ENCODE measurements at regions not wholly inside any gene's neighbourhood (a gene's known extent, or its start where the extent isn't known, plus 50 kb on each side); places are given as distances from the start of the nearest gene placed in this dataset.
"Not testable (repeated sequence)": the region's sequence is repeated elsewhere in the genome, so short reads cannot be mapped to it uniquely, and the experiment has no call there.

DNA sequence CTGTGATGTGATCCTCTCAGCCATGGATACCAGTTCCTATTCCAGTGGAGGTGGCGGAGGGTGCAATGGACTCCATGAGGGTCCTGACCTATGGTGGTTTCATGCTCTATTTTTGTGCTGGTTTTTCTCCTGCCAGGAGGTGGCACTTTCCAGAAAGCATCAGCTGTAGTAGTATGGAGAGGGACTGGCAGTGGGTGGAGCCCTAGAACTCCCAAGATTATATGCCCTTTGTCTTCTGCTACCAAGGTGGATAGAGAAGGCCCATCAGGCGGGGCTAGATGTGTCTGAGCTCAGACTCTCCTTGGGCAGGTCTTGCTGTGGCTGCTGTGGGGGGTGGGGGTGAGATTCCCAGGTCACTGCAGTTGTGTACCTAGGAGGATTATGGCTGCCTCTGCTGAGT is 104.5 kb upstream of the S1PR3 start:
- DNase-seq, result not testable (repeated sequence)

DNA sequence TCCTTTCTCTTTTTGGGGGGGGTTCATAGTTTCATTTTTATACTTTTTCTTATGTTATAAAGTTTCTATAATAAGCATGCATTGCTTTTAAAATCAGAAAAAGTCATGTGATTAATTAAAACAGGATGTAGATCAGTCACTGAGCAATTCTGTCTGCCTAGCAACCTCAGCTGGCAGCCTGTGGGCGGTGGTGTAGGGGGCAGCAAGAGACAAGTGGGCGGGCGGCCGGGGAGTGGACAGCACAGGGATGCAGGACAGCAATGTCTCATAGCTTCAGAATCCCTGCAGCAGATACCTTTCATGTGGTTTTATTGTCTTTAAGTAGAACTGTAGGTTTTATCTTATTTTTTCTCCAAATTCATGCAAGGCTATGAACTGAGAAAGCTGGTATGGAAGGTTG is 101.9 kb upstream of the S1PR3 start:
- DNase-seq, result no peak

DNA sequence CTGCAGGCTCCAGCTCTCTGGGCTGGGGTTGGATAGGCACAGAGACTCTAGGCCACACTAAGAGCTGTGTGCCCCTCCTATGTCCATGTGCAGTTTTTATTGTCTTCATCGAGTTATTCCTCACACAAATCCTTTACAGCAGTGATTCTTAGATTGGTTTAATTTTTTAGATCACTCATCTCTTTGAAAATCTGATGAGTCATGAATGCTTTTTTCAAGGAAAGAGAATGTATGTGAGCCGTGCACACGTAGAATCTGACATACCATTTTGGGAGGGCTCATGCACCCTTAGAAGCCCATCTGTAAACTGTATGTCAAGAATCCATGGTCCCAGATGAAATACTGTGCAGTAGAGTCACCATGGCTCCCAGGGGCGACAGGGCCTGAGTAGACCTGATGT is 100.7 kb upstream of the S1PR3 start:
- DNase-seq, result no peak

DNA sequence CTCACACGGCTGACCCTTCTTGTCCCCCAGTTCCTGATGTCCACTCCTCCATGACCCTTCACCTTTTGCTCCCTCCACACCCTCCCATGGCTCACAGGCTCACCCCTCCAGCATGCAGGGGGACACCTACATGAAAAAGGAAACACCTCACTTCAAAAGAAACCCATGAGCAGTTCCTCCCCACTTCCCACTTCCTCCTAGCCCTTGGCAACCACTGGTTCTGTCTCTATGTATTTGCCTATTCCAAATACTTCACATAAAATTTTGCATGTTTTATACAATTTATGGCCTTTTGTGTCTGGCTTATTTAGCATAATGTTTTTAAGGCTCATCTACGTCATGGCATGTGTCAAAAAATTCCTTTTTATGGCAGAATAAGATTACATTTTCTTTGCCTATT is 100.2 kb upstream of the S1PR3 start:
- no peak for DNase-seq

DNA sequence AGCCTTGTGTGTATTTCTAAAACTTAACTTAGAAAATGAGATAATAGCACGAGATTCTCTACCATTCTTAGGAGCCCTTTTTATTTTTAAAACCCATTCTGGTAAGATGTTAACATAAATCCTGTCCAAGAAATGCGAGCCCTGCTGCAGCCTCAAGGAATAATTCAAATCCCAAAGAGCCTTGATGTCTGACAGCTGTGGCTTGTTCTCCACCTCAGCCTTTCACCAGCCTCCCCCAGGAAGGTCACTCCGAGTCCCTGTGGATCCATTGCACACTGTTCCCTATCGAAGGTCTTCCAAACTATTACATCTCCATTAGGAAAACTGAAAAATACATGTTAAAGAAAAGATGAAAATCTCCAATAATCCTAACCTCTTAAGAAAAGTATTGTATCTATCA is 98.5 kb upstream of the S1PR3 start:
- no peak for DNase-seq

DNA sequence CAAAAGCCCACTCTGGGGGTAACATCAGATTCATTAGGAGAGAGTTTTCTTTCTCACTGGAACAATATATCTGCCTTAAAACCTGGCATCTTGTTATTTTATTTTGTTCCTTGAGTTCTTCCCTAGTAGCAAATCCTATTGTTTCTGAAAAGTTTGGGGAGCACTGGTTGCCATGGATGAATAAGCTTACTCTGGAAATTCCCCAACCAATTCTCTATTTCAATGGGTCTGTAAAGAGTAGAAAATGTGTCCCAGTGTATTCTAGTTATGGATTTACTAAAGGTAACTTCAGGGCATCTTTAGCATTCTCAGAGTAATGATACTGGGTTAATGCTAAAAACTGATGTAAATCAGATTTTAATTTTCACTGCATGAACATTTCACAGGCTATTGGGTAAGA is 94.2 kb upstream of the S1PR3 start:
- no peak for DNase-seq

DNA sequence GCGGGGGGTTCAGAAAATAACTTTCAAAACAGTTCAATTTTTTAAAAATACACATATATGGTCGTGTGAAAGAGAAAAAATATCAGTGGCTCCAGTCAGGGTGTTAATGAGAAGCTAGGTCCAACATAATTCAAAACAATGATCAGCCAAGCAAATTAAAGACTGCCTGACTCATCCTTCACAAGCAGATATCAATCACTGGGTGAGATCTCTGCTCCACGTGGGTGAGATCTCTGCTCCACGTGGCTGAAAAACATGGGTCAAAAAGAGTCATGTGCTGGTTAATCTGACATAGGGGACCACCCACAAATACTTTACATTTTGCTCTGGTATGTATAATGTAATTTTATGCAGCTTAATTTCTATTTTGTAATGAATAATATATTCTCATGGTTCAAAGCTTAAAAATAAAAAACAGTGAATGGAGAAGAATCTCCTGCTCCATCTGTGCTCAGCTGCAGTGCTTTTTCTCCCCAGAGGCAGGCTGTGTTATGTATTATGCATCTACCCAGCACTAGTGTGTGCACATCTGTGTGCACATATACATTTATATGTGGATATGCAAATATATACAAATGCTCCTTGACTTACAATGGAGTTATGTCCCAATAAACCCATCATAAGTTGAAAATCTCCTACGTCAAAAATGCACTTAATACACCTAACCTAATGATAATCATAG is 93.1 kb upstream of the S1PR3 start:
- no peak for DNase-seq

DNA sequence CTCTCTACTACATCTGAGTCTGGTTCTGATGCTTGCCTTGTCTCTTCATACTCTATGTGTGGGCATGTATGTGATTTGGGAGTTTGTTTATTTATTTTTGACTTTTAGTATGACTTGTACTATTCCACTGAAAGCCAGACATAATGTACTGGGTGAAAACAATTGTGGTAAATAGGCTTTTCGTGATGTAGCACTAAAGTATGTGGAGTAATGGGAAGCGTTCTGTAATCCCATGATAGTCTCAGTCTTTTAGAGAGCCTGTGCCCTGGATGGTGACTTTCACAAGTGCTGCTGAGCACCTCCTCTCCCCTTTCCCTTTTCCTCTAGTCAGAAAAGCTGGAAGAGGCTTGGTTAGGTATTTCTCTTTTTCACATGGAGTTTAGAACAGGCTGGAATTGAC is 85.8 kb upstream of the S1PR3 start:
- DNase-seq, result no peak

DNA sequence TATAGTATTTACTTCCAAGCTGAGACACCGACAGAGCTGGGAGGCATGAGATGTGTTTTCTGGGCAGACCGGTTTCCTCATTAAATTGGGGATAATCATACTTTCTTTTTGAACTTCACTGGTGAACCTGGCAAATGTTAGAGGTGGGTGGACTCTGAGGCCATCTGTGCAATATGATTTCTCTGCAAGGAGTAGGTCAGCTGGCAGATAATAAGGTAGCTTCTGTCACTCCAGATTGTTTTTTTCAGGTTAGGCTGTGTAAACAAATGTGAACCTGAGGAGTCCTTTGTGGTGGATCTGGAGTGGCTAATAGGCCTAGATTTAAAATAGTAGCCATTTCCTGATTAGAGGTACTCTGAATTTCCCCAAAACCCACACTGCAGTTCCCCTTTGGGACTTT is 75.4 kb upstream of the S1PR3 start:
- DNase-seq, result no peak

DNA sequence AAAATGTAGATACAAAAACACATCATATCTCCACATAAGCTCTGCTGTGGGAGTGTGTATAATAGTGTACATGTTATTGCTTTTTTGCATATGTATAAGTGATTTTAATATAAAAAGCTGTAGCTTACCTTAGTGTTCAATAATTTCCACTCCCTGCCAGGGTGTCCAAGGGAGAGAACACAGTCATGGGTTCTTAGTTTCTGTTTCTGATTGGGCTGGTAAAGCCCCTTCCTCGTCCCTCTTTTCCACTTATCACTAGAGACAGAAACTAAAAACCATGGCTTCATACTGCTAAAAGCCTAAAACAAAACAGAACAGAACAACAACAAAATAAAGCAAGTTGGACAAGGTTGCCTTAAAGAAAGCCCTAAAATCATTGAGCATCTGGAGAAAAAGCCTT is 74.4 kb upstream of the S1PR3 start:
- no peak for DNase-seq

DNA sequence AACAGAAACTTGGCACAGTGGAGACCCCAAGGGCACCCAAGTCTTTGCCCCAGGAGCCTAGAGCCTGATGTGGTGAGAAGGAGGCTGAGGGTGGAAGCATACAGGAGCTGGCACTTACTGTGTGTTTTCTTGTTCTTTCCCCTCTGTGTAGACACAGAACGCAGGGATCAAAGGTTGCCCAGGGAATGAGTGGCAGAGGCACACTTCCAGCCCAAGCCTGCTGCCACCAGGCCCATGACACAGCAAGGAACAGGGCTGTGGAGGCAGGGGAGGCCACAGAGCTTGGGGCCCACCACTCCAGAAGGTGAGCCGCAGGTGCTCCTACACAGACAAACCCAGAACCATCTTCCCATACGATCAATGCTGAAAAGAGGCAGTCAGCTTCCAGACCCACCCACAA is 73.9 kb upstream of the S1PR3 start:
- no peak for DNase-seq

DNA sequence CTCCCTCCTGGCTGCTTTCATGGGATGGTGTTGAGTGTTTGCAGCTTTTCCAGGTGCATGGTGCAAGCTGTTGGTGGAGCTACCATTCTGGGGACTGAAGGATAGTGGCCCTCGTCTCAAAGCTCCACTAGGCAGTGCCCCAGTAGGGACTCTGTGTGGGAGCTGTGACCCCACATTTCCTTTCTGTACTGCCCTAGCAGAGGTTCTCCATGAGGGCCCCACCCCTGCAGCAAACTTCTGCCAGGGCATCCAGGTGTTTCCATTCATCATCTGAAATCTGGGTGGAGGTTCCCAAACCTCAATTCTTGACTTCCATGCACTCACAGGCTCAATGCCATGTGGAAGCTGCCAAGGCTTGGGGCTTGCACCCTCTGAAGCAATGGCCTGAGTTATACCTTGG is 72.7 kb upstream of the S1PR3 start:
- DNase-seq, result not testable (repeated sequence)

DNA sequence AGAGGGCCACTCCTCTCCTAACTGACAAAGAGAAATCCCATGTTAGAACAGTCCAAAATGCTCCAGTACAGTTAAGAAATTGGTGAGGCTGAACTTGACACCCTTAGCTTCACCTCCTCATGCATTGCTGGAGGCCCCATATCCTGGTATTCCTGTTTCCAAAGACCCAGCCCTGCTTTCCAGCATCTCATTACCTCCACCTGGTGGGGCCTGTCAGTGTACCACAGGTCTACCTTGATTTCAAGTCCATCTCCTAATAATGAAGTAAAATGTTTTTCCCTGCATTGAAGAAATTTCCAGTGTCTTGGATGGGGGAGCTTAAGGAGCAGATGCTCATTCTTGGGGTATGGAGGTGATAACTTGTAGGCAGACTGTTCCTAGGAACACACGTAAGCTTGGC is 70.6 kb upstream of the S1PR3 start:
- DNase-seq, result no peak

DNA sequence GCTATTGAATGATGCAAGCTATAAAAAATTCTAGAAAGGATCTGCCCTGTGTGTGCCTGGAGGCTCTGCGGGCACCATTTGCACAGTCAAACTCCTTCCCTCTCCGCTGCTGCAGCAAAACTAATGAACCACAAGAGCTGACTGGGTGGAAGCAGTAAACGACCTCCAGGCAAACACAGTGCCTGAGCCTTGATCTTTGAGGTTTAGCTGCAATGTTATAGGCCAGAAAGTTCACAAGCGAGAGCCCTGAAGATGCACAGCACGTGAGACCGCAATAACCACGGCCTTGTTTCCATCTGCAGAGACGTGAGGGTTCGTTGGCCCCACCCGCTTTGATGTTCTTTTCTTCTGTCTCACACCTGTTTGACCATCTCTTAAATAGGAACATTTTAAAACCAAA is 69.2 kb upstream of the S1PR3 start:
- no peak for DNase-seq

DNA sequence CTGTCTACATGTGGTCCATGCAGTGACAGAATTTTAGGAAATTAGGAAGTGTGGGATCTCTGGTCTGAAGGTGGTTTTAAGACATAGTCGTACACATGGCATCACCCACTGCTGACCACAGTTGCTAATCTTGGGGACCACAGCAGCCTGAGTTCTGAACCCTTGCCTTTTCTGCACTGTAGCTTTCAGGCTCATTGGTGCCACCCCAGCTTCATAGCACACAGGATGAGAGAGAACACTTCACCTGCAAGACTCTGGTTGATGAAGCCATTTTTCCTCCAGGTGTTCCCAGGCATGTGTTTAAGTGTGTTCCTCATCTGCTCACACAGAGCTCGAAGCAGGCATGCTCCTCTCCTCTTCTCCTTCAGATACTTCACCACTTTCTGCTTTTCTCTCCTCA is 68.2 kb upstream of the S1PR3 start:
- no peak for DNase-seq

DNA sequence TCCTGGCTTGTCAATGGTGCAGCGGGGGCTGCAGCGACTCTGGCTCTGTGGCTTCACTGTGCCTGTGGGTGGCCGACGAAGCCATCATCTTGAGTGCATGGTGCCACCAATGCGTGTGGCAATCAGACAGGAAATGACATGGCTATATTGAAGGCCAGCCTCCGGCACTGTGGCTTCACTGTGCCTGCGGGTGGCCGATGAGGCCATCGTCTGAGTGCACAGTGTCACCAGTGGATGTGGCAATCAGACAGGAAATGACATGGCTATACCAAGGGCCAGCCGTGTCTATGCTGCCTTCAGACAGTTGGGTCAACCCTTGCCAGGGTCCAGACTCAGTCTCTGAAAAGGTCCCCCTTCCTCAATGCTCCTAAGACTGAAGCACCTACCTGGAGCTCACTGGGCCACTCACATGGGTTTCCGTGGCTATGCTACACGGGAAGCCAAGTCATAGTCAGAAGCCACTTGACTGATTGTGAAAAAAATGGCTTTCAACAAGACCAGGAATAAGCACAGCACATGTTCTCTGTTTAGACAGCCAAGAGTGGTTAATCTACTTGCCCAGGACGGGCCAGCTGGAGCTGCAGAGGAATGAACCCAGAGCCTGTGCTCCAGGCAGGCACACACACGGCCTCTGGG is 67.5 kb upstream of the S1PR3 start:
- peak; percentile 71 for DNase-seq

DNA sequence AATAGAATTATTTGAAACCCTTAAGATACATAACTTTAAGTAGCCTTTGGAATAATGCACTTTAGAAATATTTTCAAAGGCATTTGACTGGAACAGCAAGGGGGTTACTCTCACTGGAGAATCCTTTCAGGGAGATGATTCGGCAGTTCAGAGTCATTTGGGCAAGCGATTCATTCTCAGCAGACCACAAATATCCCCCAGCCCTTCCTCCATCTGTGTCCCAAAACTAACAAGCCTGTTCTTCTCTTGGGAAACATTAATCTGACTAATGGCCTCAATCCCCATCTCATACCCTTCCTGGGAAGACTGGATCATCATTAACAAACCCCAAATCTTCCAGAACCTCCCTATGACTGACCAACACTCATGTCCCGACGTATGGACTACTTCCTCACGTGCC is 65.8 kb upstream of the S1PR3 start:
- DNase-seq, result no peak

DNA sequence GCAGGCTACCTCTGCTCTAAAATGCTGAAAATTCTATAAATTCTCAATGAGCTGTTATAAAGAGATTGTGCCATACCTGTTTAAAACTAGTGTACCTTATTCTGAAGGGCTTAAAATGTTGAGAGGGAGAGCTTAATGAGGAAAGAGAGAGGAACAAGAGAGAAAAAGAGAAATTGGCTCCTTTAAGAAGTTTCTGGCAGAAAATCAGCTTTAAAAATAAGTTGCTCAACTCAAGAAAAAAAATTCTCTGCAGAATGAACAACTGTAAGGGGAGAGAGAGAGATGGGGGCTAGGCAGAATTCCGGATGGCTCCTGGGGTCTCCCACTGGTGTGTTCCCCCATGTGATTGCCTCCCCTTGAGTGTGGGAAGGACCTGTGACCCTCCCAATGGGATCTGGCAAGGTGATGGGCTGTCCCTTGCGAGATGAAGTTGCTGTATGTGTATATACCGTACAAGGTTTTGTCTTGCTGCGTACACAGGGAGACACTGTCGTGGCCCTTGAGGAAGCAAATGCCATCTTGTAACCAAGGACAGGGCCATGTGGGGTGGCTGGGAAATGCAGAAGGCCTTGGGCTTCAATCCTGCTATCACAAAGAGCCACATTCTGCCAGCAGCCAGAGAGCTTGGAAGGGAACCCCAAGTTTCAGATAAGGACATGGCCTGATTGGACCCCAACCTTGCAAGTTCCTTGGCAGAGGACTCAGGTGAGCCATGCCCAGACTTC is 64.3 kb upstream of the S1PR3 start:
- DNase-seq, result no peak

DNA sequence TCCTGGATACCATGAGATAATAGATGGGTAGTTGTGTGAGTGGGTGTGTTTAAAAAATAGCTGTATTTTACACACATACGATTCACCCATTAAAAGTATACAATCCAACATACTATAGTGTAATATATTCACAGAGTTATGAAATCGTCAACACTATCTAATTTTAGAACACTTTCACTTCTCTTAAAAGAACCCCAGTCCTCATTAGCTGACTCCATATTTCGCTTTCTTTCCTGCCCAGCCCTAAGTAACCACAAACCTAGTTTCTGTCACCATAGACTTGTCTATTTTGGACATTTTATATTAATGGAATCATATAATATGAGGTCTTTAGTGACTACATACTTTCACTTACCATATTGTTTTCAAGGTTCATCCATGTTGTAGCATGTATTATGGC is 63.8 kb upstream of the S1PR3 start:
- DNase-seq, result peak; percentile 28

DNA sequence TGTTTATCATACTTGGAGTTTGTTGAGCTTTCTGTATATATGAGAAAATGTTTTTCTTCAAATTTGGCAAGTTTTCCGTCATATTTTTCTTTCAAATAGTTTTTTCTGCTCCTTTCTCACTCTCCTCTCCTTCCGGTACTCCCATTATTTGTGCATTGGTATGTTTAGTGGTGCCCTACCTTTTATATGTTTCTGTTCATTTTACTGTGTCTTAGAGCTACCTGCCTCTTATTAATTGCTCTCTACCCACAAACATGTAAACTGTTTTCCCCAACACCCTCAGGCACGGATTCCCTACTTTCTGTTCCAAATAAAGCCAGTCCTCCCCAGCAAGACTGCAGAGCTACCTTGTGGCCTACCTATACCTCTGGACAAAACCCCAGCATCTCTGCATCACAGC is 60.6 kb upstream of the S1PR3 start:
- DNase-seq, result no peak

DNA sequence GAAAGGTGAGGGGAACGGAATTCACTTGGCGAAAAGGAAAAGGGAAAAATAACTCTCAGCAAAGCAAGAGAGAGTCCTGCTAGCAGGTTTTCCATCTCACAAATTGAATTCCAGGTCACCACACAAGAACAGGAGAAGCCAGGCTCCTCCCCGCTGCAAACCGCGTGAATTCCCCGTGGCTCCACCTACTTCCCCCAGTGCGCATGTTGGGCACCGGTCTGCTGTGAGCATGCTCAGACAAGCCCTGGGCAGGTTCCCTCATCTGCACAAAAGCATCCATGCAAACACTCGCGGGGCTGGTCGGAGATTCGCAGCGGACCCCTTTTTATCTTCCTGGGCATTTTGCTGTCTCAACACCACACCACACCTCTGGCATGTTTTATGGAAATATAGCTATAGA is 58.5 kb upstream of the S1PR3 start:
- no peak for DNase-seq

DNA sequence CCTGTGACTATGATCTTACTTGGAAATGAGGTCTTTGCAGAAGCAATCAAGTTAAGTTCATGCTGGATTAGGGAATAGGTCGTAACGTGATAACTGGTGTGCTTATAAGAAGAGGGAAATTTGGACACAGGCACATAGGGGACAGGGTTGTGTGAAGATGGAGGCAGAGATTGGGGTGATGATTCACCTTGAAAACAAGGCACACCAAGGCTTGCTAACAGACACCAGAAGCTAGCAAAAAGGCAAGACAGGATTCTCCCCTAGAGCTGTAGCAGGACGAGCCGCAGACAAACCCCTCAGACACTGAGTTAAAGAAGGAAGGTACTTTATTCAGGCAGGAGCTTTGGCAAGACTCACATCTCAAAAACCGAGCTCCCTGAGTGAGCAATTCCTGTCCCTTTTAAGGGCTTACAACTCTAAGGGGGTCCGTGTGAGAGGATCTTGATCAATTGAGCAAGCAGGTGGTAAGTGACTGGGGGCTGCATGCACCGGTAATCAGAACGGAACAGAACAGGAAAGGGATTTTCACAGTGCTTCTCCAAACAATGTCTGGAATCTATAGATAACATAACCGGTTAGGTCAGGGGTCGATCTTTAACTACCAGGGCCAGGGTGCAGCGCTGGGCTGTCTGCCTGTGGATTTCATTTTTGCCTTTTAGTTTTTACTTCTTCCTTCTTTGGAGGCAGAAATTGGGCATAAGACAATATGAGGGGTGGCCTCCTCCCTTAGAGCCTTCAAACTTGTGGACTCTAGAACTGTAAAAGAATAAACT is 57.5 kb upstream of the S1PR3 start:
- no peak for DNase-seq

DNA sequence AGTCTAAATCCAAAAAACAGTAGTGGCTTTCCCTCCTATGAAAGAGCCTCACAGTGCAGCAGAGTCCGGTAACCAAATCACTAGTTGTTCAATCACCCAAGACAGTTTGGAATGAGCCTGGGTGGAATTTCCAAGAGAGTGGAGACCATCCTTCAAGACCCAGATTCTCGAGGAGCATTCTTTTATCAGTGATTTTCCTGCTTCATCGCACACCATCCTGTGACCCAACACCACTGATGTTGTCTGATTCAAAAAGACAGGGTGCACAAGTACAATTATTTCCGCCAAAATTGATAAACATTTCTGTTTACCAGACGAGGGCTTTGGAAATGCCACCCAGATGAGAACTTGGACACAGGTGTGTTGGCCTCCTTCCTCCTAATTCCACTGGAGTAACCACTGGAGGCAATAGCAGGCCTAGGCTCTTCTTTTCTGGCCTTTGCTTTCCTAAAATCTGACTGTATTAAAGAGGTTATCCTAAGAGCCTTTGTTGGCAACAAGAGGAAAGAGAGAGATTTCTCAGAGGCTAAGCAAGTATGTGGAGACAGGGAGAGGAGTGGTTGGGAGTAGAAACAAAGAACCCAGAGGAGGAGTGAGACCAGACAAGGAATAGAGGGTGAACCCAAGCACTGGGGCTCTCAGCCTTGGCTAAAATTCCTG is 56.3 kb upstream of the S1PR3 start:
- DNase-seq, result no peak

Measured in hematopoietic multipotent progenitor cell treated with erythropoietin and hydrocortisone succinate and interleukin-3 and kit ligand, for 6 days (in vitro differentiated cells).